HG03521 (cell line): ENCODE measurements at regions not wholly inside any gene's neighbourhood (a gene's known extent, or its start where the extent isn't known, plus 50 kb on each side); places are given as distances from the start of the nearest gene placed in this dataset.

ENCODE experiments used
- ATAC-seq: cut with Tn5 transposase; IDR thresholded peaks from one replicate; pipeline ENCODE4 v1.9.1; 2021; ENCODE audit warnings: mild to moderate bottlenecking, moderate library complexity; ENCODE audit not compliant: unreplicated experiment

DNA sequence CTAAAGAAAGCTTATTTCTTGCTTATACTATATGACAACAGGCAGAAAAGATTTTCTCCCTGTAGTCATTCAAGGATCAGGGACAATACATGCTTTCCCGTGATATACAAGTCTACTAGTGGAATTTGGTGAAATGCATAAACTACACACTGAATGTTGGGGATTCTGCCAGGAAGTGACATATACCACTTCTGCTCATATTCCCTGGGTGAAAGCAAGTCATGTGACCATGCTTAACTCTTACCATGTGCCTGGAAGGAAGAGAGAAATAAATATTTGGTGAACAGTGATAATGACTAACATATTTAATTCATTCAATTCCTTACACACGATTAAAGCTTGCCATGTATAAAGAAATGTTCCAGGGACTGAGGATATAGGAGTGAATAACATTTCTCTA, 534.6 kb downstream of the PPARGC1A start:
- ATAC-seq, result no peak

DNA sequence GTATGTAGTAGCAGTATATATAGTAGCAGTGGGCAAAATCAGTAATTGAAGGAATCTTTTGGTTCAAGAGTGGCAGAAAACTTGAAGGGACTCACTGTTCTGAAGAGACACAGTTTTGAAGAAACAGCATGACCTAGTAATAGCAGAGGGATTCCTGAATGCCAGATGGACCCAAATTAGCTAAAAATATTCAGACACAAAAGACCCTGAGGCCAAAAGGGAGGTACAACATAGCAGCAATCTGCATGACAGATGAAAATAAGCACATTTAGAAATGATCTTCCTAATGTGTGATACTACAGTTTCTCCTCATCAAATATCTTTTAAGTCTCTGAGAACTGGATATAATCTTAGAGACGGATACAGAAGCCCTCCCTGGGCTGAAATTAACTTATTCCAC, 536.6 kb downstream of the PPARGC1A start:
- no peak for ATAC-seq

GRCh38 chr4:23348789-23349498, 540.9 kb downstream of the PPARGC1A start:
- no peak for ATAC-seq

DNA sequence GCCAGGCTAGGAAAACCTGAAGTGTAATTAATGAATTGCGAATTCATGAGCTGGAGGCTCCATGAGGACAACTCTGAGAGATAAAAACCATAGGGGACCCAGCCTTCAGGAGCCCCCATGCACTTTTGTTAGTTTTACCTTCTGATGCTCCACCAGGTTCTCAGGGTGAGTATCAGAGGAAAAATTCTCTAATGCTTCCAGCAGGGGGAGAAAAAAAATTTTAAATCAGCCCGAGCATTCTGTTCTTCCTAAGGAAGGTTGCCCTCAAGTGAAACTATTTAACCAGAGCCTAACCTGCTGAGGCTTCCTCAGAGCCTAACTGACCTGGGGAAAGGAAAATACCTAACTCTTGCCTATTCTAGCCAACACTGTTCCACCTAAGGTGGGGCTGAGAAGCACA, 552.6 kb downstream of the PPARGC1A start:
- ATAC-seq, result no peak

DNA sequence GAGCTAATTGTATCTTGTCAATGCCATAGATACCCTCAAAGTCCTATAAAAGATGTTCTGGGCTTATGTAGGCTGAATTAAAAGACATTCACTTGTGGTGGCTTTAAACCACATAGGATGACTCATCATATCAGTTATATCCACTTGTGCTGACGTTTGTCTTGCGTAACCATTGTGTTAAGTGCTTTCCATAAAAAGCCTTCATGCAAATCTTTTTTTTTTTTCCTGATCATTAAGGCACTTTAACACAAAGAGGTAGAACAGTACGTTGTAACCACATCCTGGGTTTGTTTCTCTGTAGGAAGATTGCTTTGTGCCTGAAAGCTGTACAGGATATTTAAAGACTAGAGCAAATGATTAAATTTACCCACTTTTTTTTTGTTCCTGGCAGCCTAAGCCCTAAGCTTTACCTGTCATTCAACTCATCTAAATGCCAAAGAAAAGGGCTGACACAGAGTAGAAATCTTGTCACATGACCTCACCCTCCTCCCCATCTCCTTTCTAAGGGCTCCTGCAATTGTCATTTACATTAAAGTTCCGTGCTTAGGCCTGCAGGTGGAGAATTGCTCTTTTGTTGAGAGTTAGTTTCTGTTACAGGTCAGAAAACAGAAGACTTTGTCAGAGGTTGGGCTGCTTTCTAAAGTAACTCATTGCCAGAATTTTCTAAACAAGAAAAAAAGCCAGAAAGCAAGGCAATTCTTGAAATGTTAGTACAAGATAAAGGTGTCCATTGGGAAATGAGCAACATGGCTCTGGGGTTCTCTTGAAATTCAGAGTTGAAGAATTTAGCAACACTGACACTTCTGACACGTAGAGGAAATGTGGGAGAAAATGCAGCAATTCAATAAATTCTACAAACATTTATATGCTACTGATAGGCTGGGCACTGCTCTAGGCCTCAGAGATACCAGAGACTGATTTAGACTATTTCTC, 555.6 kb downstream of the PPARGC1A start:
- ATAC-seq, result peak; percentile 79

DNA sequence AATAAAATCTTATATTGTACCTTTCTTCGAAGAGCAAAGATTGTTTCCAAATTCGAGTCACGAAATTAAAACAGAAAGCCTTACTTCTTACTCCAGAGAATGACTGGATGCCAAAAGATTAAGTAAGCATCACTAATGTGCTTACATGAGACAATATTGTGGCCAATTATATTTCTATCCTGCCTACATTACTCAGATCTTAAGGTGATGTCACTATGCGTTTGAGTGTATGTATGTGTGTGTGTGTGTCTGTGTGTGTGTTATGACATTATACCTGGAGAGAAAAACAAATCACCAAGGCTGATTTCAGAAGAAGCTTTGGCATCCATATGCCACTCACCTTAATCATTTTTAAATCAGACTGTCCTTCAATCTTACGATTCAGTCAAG, 556.3 kb downstream of the PPARGC1A start:
- peak; percentile 9 for ATAC-seq

- no peak for ATAC-seq
Observed at GRCh38 chr4:23332313-23332712, 557.5 kb downstream of the PPARGC1A start.

DNA sequence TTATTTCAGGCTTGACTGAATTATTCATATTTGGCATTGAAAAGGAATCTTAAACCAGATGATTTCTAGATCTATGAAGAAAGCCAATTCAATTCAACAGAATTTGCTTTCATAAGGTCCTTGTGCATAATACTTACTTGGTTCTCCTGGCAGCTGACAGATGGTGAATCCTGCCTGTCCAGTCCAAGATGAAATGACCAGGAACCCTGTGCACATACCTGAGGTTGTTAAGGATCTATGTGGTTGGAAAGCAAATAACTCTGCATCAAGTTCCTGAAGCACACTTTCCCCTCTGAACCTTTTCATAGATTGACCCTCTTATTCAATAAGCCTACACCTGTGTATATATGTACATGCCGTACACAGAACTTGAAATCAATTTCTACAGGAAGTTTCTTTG, 562.7 kb downstream of the PPARGC1A start:
- no peak for ATAC-seq

DNA sequence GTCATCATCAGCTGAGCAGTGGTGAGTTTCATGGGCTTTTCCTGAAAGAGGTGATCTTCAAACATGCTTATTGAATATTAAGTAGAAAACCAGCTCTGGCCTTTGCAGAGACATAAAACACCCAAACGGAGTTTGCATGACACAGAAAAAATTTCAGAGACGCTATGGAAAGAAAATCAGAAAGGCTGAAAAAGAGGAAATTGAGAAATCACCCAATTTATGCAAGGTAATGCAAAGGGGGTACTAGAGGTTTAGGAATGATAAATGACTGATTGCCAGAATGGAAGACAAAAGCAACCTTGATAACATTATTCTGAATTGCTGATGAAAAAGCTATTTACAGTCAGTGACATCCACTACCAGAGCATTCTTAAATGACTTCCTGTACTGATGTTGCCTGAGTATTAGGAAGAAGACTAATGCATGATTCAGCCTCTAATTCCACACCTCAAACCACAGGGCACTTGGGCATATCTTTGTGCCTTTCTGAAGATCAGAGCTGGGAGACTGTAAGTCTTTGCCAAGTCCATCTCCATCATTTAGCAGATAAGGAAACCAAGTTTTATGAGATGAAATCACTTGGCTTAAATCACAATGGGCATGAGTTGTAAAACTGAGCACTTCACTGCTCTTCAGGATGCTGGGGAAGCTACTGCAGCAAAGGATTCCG, 565.7 kb downstream of the PPARGC1A start:
- ATAC-seq, result no peak

- no peak for ATAC-seq
Observed at GRCh38 chr4:23323436-23323835, 566.4 kb downstream of the PPARGC1A start.

- no peak for ATAC-seq
Observed at GRCh38 chr4:23322732-23323131, 567.1 kb downstream of the PPARGC1A start.

DNA sequence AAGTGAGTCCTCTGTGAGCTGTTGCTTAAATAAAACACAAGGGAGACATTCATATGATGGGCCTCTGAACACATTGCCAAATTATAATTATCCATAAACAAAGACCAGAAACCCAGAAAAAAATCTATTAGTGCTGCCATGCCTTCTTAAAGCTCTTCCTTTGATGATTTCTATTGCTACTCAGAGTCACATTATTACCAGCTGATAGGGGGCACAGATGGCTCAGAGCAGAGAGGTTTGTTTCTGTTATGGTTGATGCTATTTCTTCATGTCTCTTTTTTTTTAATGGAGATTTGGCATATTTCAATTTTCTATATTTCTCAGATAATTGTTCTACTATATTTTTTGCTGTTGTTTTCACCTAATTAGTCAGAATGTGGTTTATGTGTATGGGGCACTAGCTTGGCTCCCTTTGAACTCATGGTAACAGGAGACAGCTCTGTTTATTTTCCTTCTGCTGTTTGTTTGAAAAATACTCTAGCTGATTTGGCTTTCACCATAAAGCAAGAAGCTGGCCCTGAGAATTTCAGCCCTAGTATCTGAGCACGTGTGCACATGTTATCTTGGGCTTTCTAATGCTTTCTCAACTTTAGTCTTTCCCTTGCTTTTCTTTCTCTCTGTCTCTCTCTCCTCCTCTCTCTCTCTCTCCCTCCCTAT, 568.8 kb downstream of the PPARGC1A start:
- ATAC-seq, result no peak

- ATAC-seq, result no peak
Observed at GRCh38 chr4:23312686-23313085, 577.2 kb downstream of the PPARGC1A start.

DNA sequence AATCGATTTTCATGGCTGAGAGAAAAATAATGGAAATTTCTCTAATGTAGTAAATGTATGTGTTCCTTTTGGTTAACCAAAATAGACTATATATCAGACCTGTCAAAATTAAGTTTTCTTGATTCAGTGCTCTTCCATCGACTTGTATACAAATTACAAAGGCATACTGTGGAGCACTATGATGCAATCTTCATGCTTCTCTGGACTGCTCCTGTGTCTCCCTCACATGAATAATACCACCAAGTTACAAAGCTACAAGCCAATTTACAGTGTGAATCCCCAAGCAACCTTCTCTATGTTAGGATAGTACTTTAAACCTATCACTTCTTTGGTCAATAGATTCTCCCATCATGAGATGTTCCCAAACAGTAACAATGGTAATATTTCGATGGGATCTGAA, 577.9 kb downstream of the PPARGC1A start:
- ATAC-seq, result no peak

GRCh38 chr4:23305026-23305425, 584.8 kb downstream of the PPARGC1A start:
- no peak for ATAC-seq

GRCh38 chr4:23298371-23298770, 591.5 kb downstream of the PPARGC1A start:
- no peak for ATAC-seq

DNA sequence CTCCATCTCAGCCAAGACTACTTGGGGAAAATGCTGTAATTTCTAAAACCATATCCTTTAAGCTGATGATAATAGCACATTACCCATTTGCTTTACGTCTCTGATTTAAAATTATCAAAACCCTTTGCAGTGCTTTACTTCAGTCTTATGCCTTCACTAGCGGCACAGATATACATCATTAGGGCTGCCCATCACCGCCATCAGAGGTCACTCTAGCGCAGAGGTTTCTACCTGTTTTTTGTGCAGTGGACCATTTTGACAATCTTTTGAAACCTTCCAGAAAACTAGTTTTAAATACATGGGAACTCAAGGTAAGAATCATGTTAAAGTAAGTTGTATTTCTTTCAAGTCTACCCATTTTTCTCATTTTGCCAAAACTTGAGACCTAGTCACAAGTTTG, 592.5 kb downstream of the PPARGC1A start:
- ATAC-seq, result no peak

DNA sequence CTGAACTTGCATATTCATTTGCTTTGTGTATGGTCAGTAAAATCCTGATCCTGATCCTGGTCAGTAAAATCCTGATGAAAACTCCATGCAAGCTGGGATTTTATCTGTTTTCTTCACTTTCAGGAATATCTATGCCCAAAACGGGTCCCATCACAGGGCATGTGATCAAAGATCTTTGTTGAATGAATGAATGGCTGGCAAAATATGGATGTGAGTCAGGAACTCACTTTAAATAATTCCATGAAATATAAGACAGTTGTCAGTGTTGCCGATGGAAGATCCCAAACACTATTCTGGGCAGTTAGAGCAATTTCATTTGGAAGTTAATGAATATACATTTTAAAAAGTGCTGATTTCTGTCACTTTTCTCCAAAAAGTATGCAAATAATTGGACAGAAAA, 598.4 kb downstream of the GBA3 start:
- no peak for ATAC-seq

GRCh38 chr4:23290656-23291055, 597.9 kb downstream of the GBA3 start:
- ATAC-seq, result no peak

GRCh38 chr4:23279377-23279986, 586.7 kb downstream of the GBA3 start:
- no peak for ATAC-seq

- ATAC-seq, result no peak
Observed at GRCh38 chr4:23278845-23279244, 586.1 kb downstream of the GBA3 start.
